ENCODE measurements at regions not wholly inside any gene's neighbourhood (a gene's known extent, or its start where the extent isn't known, plus 50 kb on each side); places are given as distances from the start of the nearest gene placed in this dataset.

DNA sequence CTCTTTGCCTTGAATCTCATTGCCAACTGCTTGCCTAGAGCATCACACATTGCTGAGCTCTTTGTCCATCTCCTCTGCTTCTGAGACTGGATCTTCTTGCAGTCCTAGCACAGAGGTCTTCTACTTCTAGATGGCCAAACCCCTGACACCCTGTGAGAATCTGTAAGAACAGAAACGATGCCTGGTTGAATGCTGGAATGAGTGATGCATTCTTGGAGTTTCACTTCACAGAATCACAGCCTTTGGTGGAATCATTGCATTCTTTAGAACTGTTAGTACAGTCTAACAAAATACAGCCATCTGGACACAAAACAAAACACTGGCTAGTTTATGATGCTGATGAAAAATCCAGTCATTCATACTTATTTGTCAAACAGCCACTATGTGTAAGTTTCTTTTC, 141.7 kb upstream of the ITGB1 start:
- no peak for TF ChIP-seq POLR2AphosphoS5 (IDR thresholded peaks at IDR 0.05; ENCODE audit: insufficient read depth in 1 of 2, low read depth in 1 of 2)
- TF ChIP-seq, protein P1, sequence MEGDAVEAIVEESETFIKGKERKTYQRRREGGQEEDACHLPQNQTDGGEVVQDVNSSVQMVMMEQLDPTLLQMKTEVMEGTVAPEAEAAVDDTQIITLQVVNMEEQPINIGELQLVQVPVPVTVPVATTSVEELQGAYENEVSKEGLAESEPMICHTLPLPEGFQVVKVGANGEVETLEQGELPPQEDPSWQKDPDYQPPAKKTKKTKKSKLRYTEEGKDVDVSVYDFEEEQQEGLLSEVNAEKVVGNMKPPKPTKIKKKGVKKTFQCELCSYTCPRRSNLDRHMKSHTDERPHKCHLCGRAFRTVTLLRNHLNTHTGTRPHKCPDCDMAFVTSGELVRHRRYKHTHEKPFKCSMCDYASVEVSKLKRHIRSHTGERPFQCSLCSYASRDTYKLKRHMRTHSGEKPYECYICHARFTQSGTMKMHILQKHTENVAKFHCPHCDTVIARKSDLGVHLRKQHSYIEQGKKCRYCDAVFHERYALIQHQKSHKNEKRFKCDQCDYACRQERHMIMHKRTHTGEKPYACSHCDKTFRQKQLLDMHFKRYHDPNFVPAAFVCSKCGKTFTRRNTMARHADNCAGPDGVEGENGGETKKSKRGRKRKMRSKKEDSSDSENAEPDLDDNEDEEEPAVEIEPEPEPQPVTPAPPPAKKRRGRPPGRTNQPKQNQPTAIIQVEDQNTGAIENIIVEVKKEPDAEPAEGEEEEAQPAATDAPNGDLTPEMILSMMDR (IDR thresholded peaks at IDR 0.05): no peak

Measured in vagina (tissue), 2 donors.